NCI-H82 (cell line): ENCODE measurements at regions not wholly inside any gene's neighbourhood (a gene's known extent, or its start where the extent isn't known, plus 50 kb on each side); places are given as distances from the start of the nearest gene placed in this dataset.
A peak's percentile ranks its signal among the peaks of the same experiment; 100 is the strongest.

Experiments used
- DNase-seq: peaks from one replicate; lab custom pipeline; 2025; lab: John Stamatoyannopoulos, UW

GRCh38 chr2:238963161-238963970 is 115.5 kb downstream of the TWIST2 start:
- DNase-seq = no peak

GRCh38 chr2:238963971-238964328 is 116.1 kb downstream of the TWIST2 start:
- no peak for DNase-seq

- no peak for DNase-seq
Measured at GRCh38 chr2:238964544-238965067, 116.7 kb downstream of the TWIST2 start.

- no peak for DNase-seq
Measured at GRCh38 chr2:238965371-238966071, 117.6 kb downstream of the TWIST2 start.

- DNase-seq = no peak
Measured at GRCh38 chr2:238966072-238966937, 118.4 kb downstream of the TWIST2 start.

GRCh38 chr2:238967031-238967977 is 119.4 kb downstream of the TWIST2 start:
- DNase-seq = no peak

- no peak for DNase-seq
Measured at GRCh38 chr2:238967978-238968360, 120.1 kb downstream of the TWIST2 start.

GRCh38 chr2:238968616-238969384 is 120.9 kb downstream of the TWIST2 start:
- no peak for DNase-seq

- DNase-seq = no peak
Measured at GRCh38 chr2:238969857-238970256, 122.0 kb downstream of the TWIST2 start.

GRCh38 chr2:238970553-238971081 is 122.7 kb downstream of the TWIST2 start:
- peak; percentile 58 for DNase-seq

GRCh38 chr2:238971318-238972145 is 123.6 kb downstream of the TWIST2 start:
- DNase-seq = no peak

GRCh38 chr2:238972146-238972445 is 124.2 kb downstream of the TWIST2 start:
- no peak for DNase-seq

GRCh38 chr2:238973038-238973739 is 125.3 kb downstream of the TWIST2 start:
- no peak for DNase-seq

- no peak for DNase-seq
Measured at GRCh38 chr2:238974081-238974480, 126.2 kb downstream of the TWIST2 start.

- no peak for DNase-seq
Measured at GRCh38 chr2:238974501-238975166, 126.7 kb downstream of the TWIST2 start.

GRCh38 chr2:238975408-238975807 is 127.5 kb downstream of the TWIST2 start:
- no peak for DNase-seq

GRCh38 chr2:238978497-238978896 is 130.6 kb downstream of the TWIST2 start:
- no peak for DNase-seq

GRCh38 chr2:238979636-238980035 is 131.8 kb downstream of the TWIST2 start:
- no peak for DNase-seq
